NCI-H345 treated with DMSO at 0.1 percent for 48 hours (cell line): ENCODE measurements at regions not wholly inside any gene's neighbourhood (a gene's known extent, or its start where the extent isn't known, plus 50 kb on each side); places are given as distances from the start of the nearest gene placed in this dataset.

Experiments
- DNase-seq: peaks from one replicate; lab custom pipeline; 2025; ENCODE audit not compliant: unreplicated experiment; lab: John Stamatoyannopoulos, UW

- no peak for DNase-seq
Observed at GRCh38 chr2:3138621-3139020, 239.0 kb downstream of the EIPR1 start.

GRCh38 chr2:3137651-3138300 lies 239.8 kb downstream of the EIPR1 start:
- DNase-seq, result no peak

- DNase-seq, result no peak
Observed at GRCh38 chr2:3135676-3136075, 241.9 kb downstream of the EIPR1 start.

- no peak for DNase-seq
Observed at GRCh38 chr2:3134026-3134571, 243.5 kb downstream of the EIPR1 start.

- no peak for DNase-seq
Observed at GRCh38 chr2:3132966-3133365, 244.7 kb downstream of the EIPR1 start.

- DNase-seq, result no peak
Observed at GRCh38 chr2:3132466-3132865, 245.2 kb downstream of the EIPR1 start.

GRCh38 chr2:3131636-3132326 lies 245.8 kb downstream of the EIPR1 start:
- no peak for DNase-seq

- DNase-seq, result no peak
Observed at GRCh38 chr2:3130889-3131635, 246.6 kb downstream of the EIPR1 start.

- DNase-seq, result no peak
Observed at GRCh38 chr2:3130444-3130843, 247.2 kb downstream of the EIPR1 start.

- DNase-seq, result no peak
Observed at GRCh38 chr2:3129867-3130266, 247.8 kb downstream of the EIPR1 start.

GRCh38 chr2:3128786-3129185 lies 248.8 kb downstream of the EIPR1 start:
- DNase-seq, result no peak

GRCh38 chr2:3127710-3128109 lies 249.9 kb downstream of the EIPR1 start:
- DNase-seq, result no peak

- no peak for DNase-seq
Observed at GRCh38 chr2:3126911-3127621, 250.6 kb downstream of the EIPR1 start.

GRCh38 chr2:3126171-3126910 lies 251.3 kb downstream of the EIPR1 start:
- no peak for DNase-seq

- DNase-seq, result no peak
Observed at GRCh38 chr2:3125761-3126130, 251.9 kb downstream of the EIPR1 start.

GRCh38 chr2:3125001-3125760 lies 252.4 kb downstream of the EIPR1 start:
- no peak for DNase-seq

GRCh38 chr2:3122525-3122924 lies 255.1 kb downstream of the EIPR1 start:
- no peak for DNase-seq

- no peak for DNase-seq
Observed at GRCh38 chr2:3121601-3122000, 256.0 kb downstream of the EIPR1 start.

GRCh38 chr2:3117650-3118216 lies 259.9 kb downstream of the EIPR1 start:
- no peak for DNase-seq

- DNase-seq, result no peak
Observed at GRCh38 chr2:3116371-3116770, 261.2 kb downstream of the EIPR1 start.
